AG04449 (cell line): ENCODE measurements at regions not wholly inside any gene's neighbourhood (a gene's known extent, or its start where the extent isn't known, plus 50 kb on each side); places are given as distances from the start of the nearest gene placed in this dataset.

Experiments
- CTCF ChIA-PET: fragments of 350-600 bp; formaldehyde crosslinking; extraction: SDS; loops from one replicate; lab custom pipeline; 2021; ENCODE audit warnings: antibody characterized with exemption; lab: Yijun Ruan, JAX
- POLR2A ChIA-PET: fragments of 400-600, 350-600 bp; formaldehyde crosslinking; extraction: SDS; loops from one replicate; lab custom pipeline; 2020; ENCODE audit warnings: antibody characterized with exemption, inconsistent platforms; lab: Yijun Ruan, JAX
- DNase-seq: peaks from one replicate; pipeline ENCODE4 v3.0.0-alpha.2; 2010; ENCODE audit warnings: low read depth, low spot score
- H3K4me3 ChIP-seq: 2 replicates; pipeline ENCODE4 v1.5.1; 2011; ENCODE audit warnings: low read depth, mild to moderate bottlenecking, control low read depth, low read length
- TF ChIP-seq, protein P1 (sequence below): IDR thresholded peaks from one replicate; pipeline ENCODE4 v1.5.1; 2011; ENCODE audit warnings: mild to moderate bottlenecking, moderate library complexity, low read length, control low read depth, inconsistent platforms; ENCODE audit not compliant: insufficient read depth; ENCODE audit errors: missing control alignments

- ChIA-PET POLR2A (no interaction called here), CTCF (no interaction called here)
- TF ChIP-seq, protein P1, sequence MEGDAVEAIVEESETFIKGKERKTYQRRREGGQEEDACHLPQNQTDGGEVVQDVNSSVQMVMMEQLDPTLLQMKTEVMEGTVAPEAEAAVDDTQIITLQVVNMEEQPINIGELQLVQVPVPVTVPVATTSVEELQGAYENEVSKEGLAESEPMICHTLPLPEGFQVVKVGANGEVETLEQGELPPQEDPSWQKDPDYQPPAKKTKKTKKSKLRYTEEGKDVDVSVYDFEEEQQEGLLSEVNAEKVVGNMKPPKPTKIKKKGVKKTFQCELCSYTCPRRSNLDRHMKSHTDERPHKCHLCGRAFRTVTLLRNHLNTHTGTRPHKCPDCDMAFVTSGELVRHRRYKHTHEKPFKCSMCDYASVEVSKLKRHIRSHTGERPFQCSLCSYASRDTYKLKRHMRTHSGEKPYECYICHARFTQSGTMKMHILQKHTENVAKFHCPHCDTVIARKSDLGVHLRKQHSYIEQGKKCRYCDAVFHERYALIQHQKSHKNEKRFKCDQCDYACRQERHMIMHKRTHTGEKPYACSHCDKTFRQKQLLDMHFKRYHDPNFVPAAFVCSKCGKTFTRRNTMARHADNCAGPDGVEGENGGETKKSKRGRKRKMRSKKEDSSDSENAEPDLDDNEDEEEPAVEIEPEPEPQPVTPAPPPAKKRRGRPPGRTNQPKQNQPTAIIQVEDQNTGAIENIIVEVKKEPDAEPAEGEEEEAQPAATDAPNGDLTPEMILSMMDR: no peak
- H3K4me3 ChIP-seq: no peak overlapping the region
- no peak for DNase-seq
Observed at GRCh38 chr12:17204289-17205054, 598.5 kb upstream of the LMO3 start.

DNA sequence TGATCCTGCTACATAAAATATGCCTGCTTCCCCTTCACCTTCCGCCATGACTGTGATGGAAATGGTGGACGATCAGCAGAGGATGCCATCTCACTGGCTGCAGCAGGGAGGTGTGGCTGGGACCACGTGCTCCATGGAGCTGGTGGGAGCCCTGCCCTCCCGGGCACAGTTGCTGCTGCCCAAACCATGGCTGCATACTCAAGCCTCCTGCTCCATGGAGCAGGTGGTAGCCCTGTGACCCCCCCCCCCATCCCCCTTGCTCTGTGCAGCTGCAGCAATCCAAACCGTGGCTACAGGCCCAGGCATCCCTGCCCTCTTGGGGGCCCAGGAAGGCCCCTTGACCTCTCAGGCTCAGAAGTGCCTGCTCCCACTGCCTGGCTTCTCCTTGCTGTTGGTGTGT lies 597.5 kb upstream of the LMO3 start:
- TF ChIP-seq, protein P1: no peak
- no peak for DNase-seq
- CTCF ChIA-PET: no interaction called here
- POLR2A ChIA-PET: no interaction called here
- no peak overlapping the region for H3K4me3 ChIP-seq

DNA sequence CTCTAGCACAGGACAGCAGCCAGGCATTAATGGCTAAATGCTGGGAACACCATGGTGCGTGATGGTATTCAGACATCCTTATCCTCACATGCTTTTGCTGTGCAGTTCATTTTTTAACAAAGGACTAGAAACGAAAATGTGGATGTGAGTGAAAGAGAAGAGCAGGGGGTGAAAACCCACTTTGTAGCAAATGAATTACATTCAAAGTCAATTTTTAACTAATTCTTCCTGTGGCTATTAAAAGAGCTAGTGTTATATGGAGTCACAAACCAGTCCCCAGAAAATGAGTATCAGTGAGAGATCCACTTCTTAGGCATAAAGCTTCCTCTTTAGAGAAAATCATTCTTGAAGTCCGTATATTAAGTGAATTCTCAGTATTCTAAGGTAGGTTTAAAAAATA lies 592.0 kb upstream of the LMO3 start:
- ChIA-PET CTCF (no interaction called here), POLR2A (no interaction called here)
- TF ChIP-seq, protein P1: no peak
- H3K4me3 ChIP-seq: no peak overlapping the region
- DNase-seq: no peak

GRCh38 chr12:17192721-17193120 lies 586.8 kb upstream of the LMO3 start:
- CTCF ChIA-PET: no interaction called here
- DNase-seq: no peak
- TF ChIP-seq, protein P1: no peak
- POLR2A ChIA-PET: no interaction called here
- no peak overlapping the region for H3K4me3 ChIP-seq

DNA sequence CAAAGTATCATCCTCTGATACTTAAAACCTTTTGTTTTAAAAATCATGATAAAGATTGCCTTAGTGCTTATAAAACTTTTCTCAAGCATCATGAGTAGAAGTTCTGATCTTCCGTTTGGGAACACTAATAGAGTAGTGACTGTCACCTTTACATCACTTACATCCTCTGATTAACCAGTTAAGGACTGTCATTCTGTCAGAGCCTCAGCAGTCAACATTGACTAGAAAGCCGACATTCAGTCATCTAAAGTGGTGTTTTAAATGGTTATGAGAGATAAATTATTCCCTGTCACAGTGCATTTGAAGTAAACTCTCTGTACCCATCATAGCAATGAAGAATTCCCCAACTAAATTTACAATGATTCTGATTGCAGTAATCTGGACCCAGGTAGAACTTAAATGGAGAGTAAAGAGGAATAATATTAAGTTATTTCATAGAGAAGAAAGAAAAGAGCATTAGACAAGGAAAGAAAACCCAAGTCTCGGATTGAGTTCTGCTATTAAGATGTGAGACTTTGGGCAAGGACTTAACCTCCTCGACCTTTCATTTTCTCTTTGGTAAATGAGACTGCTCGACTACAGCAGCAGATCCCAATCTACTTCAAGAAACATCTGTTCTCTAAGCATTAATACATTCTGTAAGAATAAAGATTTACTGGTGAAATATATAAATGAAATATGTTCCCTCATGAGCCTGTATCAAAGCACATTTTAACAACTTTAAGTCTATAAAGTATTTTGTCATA lies 563.9 kb upstream of the LMO3 start:
- no peak overlapping the region for H3K4me3 ChIP-seq
- POLR2A ChIA-PET: no interaction called here
- TF ChIP-seq, protein P1: no peak
- CTCF ChIA-PET: no interaction called here
- DNase-seq: no peak

DNA sequence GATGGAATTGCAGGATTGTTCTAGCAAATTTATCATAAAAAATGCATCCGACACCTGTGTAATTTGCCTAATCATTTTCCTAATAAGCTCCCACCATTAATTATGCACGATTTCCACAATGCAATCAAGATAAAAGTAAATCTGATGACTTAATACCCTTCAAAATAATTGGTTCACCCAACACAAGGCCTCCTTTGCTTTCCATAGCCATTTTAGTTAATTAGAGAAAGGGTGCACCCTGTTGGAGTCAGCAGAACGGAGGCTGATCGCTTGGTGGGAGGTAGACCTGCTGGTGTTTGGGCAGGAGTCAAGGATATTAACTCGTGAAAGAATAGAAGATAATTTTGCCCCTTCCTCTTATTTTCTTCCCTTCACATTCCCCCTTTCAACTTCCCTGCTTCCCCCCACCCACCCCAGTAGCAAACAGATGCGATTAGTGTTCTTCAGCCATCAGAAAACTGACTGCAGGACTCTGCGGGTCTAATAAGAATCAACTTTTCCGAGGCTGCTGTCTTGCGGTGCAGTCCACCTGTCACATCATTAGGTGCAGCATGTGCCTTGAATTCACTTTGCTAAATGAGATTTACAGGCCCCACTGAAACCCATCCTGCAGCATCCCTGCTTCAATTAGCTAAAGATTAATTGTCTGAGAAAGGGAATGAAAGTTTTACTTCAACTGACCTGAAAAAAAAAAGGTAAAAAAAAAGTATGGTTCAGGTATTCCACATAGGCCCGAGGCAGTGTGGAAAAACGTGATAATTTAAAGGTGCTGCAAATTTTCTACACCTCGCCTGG lies 553.7 kb upstream of the LMO3 start:
- CTCF ChIA-PET: no interaction called here
- POLR2A ChIA-PET: no interaction called here
- H3K4me3 ChIP-seq: no peak overlapping the region
- no peak for DNase-seq
- TF ChIP-seq, protein P1: no peak
